ENCODE measurements at regions not wholly inside any gene's neighbourhood (a gene's known extent, or its start where the extent isn't known, plus 50 kb on each side); places are given as distances from the start of the nearest gene placed in this dataset.

DNA sequence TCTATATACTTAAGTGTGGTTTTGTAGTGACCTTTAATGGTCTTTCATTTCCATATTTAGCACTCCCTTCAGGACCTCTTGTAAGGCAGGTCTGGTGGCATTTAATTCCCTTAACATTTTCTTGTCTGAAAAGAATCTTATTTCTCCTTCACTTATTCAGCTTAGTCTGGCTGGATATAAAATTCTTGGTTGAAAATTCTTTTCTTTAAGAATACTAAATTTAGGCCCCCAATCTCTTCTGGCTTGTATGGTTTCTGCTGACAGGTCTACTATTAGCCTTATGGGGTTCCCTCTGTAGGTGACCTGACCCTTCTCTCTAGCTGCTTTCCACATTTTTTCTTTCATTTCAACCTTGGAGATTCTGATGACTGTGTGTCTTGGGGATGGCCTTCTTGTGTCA lies 236.9 kb downstream of the THBS2 start:
- Histone ChIP-seq H3K23ac (ENCODE audit: low read depth, low read length) (no peak overlapping the region), H2BK120ac (ENCODE audit: low read depth, low read length) (no peak overlapping the region), H4K20me1 (ENCODE audit: insufficient read depth, low read length) (no peaks in the 10 kb centered on the region), H3K18ac (ENCODE audit: low read depth, low read length) (no peak overlapping the region), H3K9me1 (ENCODE audit: insufficient read depth, low read length) (no peaks in the 10 kb centered on the region), H2AK9ac (replicated peaks; ENCODE audit: low read depth, low read length, poor library complexity) (no peak overlapping the region), H4K8ac (ENCODE audit: low read depth in 2 of 2, low read length in 2 of 2) (no peak overlapping the region), H3K56ac (ENCODE audit: extremely low read depth, insufficient read depth, low read length) (no peak overlapping the region), H4K91ac (ENCODE audit: insufficient read depth, low read depth, low read length) (no peak overlapping the region), H3K4ac (ENCODE audit: low read depth, low read length) (no peak overlapping the region), H2BK5ac (ENCODE audit: low read depth, low read length, poor library complexity, severe bottlenecking) (no peak overlapping the region), H3K27me3 (ENCODE audit: control insufficient read depth, insufficient read depth, low read length) (no peaks in the 10 kb centered on the region), H3K4me1 (ENCODE audit: control insufficient read depth, insufficient read depth, low read length) (no peaks in the 10 kb centered on the region), H3K27ac (ENCODE audit: insufficient read depth, low read length) (no peak overlapping the region), H3K4me3 (ENCODE audit: insufficient read depth, low read depth, low read length) (no peak overlapping the region), H3K9ac (ENCODE audit: low read depth, low read length) (no peak overlapping the region), H3K4me2 (ENCODE audit: low read depth, low read length) (no peak overlapping the region), H2BK15ac (ENCODE audit: low read depth, low read length) (no peak overlapping the region), H3K79me1 (ENCODE audit: low read depth in 1 of 2, low read length in 2 of 2) (no peaks in the 10 kb centered on the region), H3K14ac (replicated peaks; ENCODE audit: low read depth, low read length) (no peak overlapping the region), H2AK5ac (ENCODE audit: low read depth, low read length) (no peak overlapping the region), H3K36me3 (ENCODE audit: control insufficient read depth, insufficient read depth, low read length) (no peaks in the 10 kb centered on the region), H2AFZ (replicated peaks; ENCODE audit: low read length, poor library complexity) (no peak overlapping the region), H4K5ac (ENCODE audit: low read depth, low read length) (no peak overlapping the region), H3K9me3 (ENCODE audit: control insufficient read depth, insufficient read depth, low read length) (peaks cover 2% of the 10 kb centered on the region; the same call in 1 of the 2 replicates), H2BK20ac (ENCODE audit: low read depth, low read length) (no peak overlapping the region)
- intact Hi-C loops (cut with micrococcal nuclease) = no loop called here
- dilution Hi-C loops (cut with HindIII; ENCODE audit: low sequenced_read_pairs, unreplicated experiment) = no loop called here
- DNase-seq (no peak), ATAC-seq (ENCODE audit: low read depth) (no peak)
- POLR2A ChIA-PET (ENCODE audit: unreplicated experiment) = no interaction called here
- BruUV-seq (replicated peaks) = no TSS peak
- in situ Hi-C loops (cut with MboI; ENCODE audit: low sequenced_read_pairs) = no loop called here
- TF ChIP-seq RCOR1 (IDR thresholded peaks at IDR 0.05; ENCODE audit: insufficient replicate concordance, low read length) = no peak
- no peak for TF ChIP-seq RFX5 (IDR thresholded peaks at IDR 0.05; ENCODE audit: low read depth, low read length)
- no peak for TF ChIP-seq FOS (IDR thresholded peaks at IDR 0.05; ENCODE audit: low read depth, low read length)
- TF ChIP-seq RAD21 (IDR thresholded peaks at IDR 0.05; ENCODE audit: low read length) = no peak
- TF ChIP-seq CEBPB (IDR thresholded peaks at IDR 0.05; ENCODE audit: low read depth, low read length) = no peak
- no peak for TF ChIP-seq SMC3 (IDR thresholded peaks at IDR 0.05; ENCODE audit: low read depth, low read length)
- no peak for TF ChIP-seq MXI1 (IDR thresholded peaks at IDR 0.05; ENCODE audit: borderline replicate concordance, low read depth, low read length)
- TF ChIP-seq CHD1 (IDR thresholded peaks at IDR 0.05; ENCODE audit: low read depth, low read length) = no peak
- no peak for TF ChIP-seq BHLHE40 (IDR thresholded peaks at IDR 0.05; ENCODE audit: low read depth, low read length)
- TF ChIP-seq, protein P1, sequence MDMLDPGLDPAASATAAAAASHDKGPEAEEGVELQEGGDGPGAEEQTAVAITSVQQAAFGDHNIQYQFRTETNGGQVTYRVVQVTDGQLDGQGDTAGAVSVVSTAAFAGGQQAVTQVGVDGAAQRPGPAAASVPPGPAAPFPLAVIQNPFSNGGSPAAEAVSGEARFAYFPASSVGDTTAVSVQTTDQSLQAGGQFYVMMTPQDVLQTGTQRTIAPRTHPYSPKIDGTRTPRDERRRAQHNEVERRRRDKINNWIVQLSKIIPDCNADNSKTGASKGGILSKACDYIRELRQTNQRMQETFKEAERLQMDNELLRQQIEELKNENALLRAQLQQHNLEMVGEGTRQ (IDR thresholded peaks at IDR 0.05; ENCODE audit: low read depth, low read length) = no peak
- no peak for TF ChIP-seq MAFK (IDR thresholded peaks at IDR 0.05; ENCODE audit: low read depth, low read length)
- TF ChIP-seq NFE2L2 (IDR thresholded peaks at IDR 0.05; ENCODE audit: low read depth, low read length) = no peak
- TF ChIP-seq MAZ (IDR thresholded peaks at IDR 0.05; ENCODE audit: borderline replicate concordance, low read depth, low read length) = no peak
- TF ChIP-seq POLR2A (IDR thresholded peaks at IDR 0.05; ENCODE audit: low read depth, low read length) = no peak
- TF ChIP-seq, protein P2, sequence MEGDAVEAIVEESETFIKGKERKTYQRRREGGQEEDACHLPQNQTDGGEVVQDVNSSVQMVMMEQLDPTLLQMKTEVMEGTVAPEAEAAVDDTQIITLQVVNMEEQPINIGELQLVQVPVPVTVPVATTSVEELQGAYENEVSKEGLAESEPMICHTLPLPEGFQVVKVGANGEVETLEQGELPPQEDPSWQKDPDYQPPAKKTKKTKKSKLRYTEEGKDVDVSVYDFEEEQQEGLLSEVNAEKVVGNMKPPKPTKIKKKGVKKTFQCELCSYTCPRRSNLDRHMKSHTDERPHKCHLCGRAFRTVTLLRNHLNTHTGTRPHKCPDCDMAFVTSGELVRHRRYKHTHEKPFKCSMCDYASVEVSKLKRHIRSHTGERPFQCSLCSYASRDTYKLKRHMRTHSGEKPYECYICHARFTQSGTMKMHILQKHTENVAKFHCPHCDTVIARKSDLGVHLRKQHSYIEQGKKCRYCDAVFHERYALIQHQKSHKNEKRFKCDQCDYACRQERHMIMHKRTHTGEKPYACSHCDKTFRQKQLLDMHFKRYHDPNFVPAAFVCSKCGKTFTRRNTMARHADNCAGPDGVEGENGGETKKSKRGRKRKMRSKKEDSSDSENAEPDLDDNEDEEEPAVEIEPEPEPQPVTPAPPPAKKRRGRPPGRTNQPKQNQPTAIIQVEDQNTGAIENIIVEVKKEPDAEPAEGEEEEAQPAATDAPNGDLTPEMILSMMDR (conservative IDR thresholded peaks at IDR 0.05; ENCODE audit: low read depth, low read length) = no peak
- TF ChIP-seq, protein P3, sequence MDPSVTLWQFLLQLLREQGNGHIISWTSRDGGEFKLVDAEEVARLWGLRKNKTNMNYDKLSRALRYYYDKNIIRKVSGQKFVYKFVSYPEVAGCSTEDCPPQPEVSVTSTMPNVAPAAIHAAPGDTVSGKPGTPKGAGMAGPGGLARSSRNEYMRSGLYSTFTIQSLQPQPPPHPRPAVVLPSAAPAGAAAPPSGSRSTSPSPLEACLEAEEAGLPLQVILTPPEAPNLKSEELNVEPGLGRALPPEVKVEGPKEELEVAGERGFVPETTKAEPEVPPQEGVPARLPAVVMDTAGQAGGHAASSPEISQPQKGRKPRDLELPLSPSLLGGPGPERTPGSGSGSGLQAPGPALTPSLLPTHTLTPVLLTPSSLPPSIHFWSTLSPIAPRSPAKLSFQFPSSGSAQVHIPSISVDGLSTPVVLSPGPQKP (IDR thresholded peaks at IDR 0.05; ENCODE audit: borderline replicate concordance, low read depth, low read length) = no peak
- CTCF ChIA-PET = no interaction called here
